ENCODE measurements at regions not wholly inside any gene's neighbourhood (a gene's known extent, or its start where the extent isn't known, plus 50 kb on each side); places are given as distances from the start of the nearest gene placed in this dataset.

DNA sequence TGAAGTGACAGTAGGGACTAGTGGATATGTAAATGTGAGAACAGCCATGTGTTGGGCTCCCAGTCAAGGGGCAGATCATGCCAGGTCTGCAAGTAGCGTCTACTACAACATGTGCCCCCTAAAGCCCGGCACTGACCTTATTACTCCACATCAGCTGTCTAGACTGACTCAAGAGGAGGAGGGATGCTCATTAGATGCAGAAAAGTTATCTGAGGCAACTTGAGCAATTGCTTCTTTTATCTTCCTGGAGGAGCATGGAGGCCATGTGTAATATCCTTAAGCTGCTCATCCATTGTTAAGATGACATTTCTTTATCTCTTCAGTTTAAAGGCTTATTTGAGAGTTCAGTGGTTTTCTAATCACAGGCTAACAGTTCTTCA, 404.7 kb upstream of the FLRT2 start:
- Mint-ChIP-seq H3K4me3 (no peak overlapping the region), H3K4me1 (no peaks in the 10 kb centered on the region)
- no CpG with 5 or more reads among the region's 2 CpGs for WGBS (ENCODE audit: insufficient coverage)

GRCh38 chr14:85129921-85130320, 400.0 kb upstream of the FLRT2 start:
- H3K36me3 Mint-ChIP-seq, result no peaks in the 10 kb centered on the region
- H3K4me1 ChIP-seq (ENCODE audit: control insufficient read depth in 1 of 2, extremely low read depth in 1 of 2, insufficient read depth in 2 of 2, low read length in 2 of 2), result no peaks in the 10 kb centered on the region
- WGBS (ENCODE audit: insufficient coverage), result no CpG with 5 or more reads among the region's 2 CpGs

More for the DNA sequence above, 404.7 kb upstream of the FLRT2 start:
- Histone ChIP-seq H3K36me3 (ENCODE audit: control insufficient read depth in 2 of 2, extremely low read depth in 1 of 2, insufficient read depth in 1 of 2, low read length in 1 of 2) (no peaks in the 10 kb centered on the region), H3K4me3 (ENCODE audit: control insufficient read depth in 1 of 2, extremely low read depth in 1 of 2, low read length in 1 of 2) (no peak overlapping the region), H3K27me3 (replicated peaks in 1 of 2; ENCODE audit: control insufficient read depth in 2 of 2, extremely low read depth in 1 of 2, insufficient read depth in 2 of 2, low read length in 1 of 2) (no peaks in the 10 kb centered on the region), H3K4me1 (ENCODE audit: control insufficient read depth in 1 of 2, extremely low read depth in 1 of 2, insufficient read depth in 2 of 2, low read length in 2 of 2) (no peaks in the 10 kb centered on the region), H3K27ac (ENCODE audit: low read length) (no peak overlapping the region), H3K9me3 (no peaks in the 10 kb centered on the region)
- Mint-ChIP-seq H3K27ac (no peak overlapping the region), H3K9me3 (peaks cover 4 to 17% (median 8%) of the 10 kb centered on the region in 3 donors), H3K36me3 (no peaks in the 10 kb centered on the region), H3K27me3 (no peaks in the 10 kb centered on the region)
- DNase-seq (no peak), ATAC-seq (replicated peaks in 1 of 4) (no peak)
- ChIA-PET CTCF (no interaction called here), POLR2A (no interaction called here)

GRCh38 chr14:85131226-85131922, 398.6 kb upstream of the FLRT2 start:
- no peaks in the 10 kb centered on the region for H3K4me1 Mint-ChIP-seq
- ChIA-PET CTCF (no interaction called here), POLR2A (no interaction called here)
- 67% methylated on average over 1 of the region's 2 CpGs for WGBS (ENCODE audit: insufficient coverage)
- DNase-seq, result no peak
- H3K27ac Mint-ChIP-seq, result no peak overlapping the region
- no peak overlapping the region for H3K4me3 Mint-ChIP-seq
- no peaks in the 10 kb centered on the region for H3K36me3 ChIP-seq (ENCODE audit: control insufficient read depth in 2 of 2, extremely low read depth in 1 of 2, insufficient read depth in 1 of 2, low read length in 1 of 2)
- no peak overlapping the region for H3K27ac ChIP-seq (ENCODE audit: low read length)
- no peak for ATAC-seq (replicated peaks in 1 of 4)
- H3K9me3 Mint-ChIP-seq, result peaks cover 9 to 18% (median 14%) of the 10 kb centered on the region in 3 donors
- no peaks in the 10 kb centered on the region for H3K36me3 Mint-ChIP-seq
- H3K9me3 ChIP-seq, result no peaks in the 10 kb centered on the region
- no peaks in the 10 kb centered on the region for H3K4me1 ChIP-seq (ENCODE audit: control insufficient read depth in 1 of 2, extremely low read depth in 1 of 2, insufficient read depth in 2 of 2, low read length in 2 of 2)
- no peaks in the 10 kb centered on the region for H3K27me3 Mint-ChIP-seq
- no peaks in the 10 kb centered on the region for H3K27me3 ChIP-seq (replicated peaks in 1 of 2; ENCODE audit: control insufficient read depth in 2 of 2, extremely low read depth in 1 of 2, insufficient read depth in 2 of 2, low read length in 1 of 2)
- no peak overlapping the region for H3K4me3 ChIP-seq (ENCODE audit: control insufficient read depth in 1 of 2, extremely low read depth in 1 of 2, low read length in 1 of 2)

More at GRCh38 chr14:85129921-85130320, 400.0 kb upstream of the FLRT2 start:
- Mint-ChIP-seq H3K27ac (no peak overlapping the region), H3K27me3 (no peaks in the 10 kb centered on the region), H3K9me3 (peaks cover 7 to 18% (median 14%) of the 10 kb centered on the region in 3 donors), H3K4me1 (no peaks in the 10 kb centered on the region), H3K4me3 (no peak overlapping the region)
- Histone ChIP-seq H3K27me3 (replicated peaks in 1 of 2; ENCODE audit: control insufficient read depth in 2 of 2, extremely low read depth in 1 of 2, insufficient read depth in 2 of 2, low read length in 1 of 2) (no peaks in the 10 kb centered on the region), H3K36me3 (ENCODE audit: control insufficient read depth in 2 of 2, extremely low read depth in 1 of 2, insufficient read depth in 1 of 2, low read length in 1 of 2) (no peaks in the 10 kb centered on the region), H3K4me3 (ENCODE audit: control insufficient read depth in 1 of 2, extremely low read depth in 1 of 2, low read length in 1 of 2) (no peak overlapping the region), H3K27ac (ENCODE audit: low read length) (no peak overlapping the region), H3K9me3 (no peaks in the 10 kb centered on the region)
- DNase-seq (no peak), ATAC-seq (replicated peaks in 1 of 4) (no peak)
- ChIA-PET CTCF (interaction anchor here in 1 of 2 donors (0.7 kb wide), 1 partner anchor 12 kb away, joined by 3 read pairs; no protein-coding TSS in a partner anchor), POLR2A (interaction anchor here in 1 of 2 donors (0.5 kb wide), 1 partner anchor 688 kb away, joined by 3 read pairs; no protein-coding TSS in a partner anchor)

GRCh38 chr14:85142982-85143381, 387.0 kb upstream of the FLRT2 start:
- Histone ChIP-seq H3K36me3 (ENCODE audit: control insufficient read depth in 2 of 2, extremely low read depth in 1 of 2, insufficient read depth in 1 of 2, low read length in 1 of 2) (no peaks in the 10 kb centered on the region), H3K4me3 (ENCODE audit: control insufficient read depth in 1 of 2, extremely low read depth in 1 of 2, low read length in 1 of 2) (no peak overlapping the region), H3K9me3 (no peaks in the 10 kb centered on the region), H3K27ac (ENCODE audit: low read length) (no peak overlapping the region), H3K4me1 (ENCODE audit: control insufficient read depth in 1 of 2, extremely low read depth in 1 of 2, insufficient read depth in 2 of 2, low read length in 2 of 2) (no peaks in the 10 kb centered on the region), H3K27me3 (replicated peaks in 1 of 2; ENCODE audit: control insufficient read depth in 2 of 2, extremely low read depth in 1 of 2, insufficient read depth in 2 of 2, low read length in 1 of 2) (no peaks in the 10 kb centered on the region)
- no CpG with 5 or more reads among the region's 1 CpG for WGBS (ENCODE audit: insufficient coverage)
- DNase-seq (no peak), ATAC-seq (replicated peaks in 1 of 4) (no peak)
- Mint-ChIP-seq H3K9me3 (peaks cover 4 to 22% (median 5%) of the 10 kb centered on the region in 3 donors), H3K36me3 (no peaks in the 10 kb centered on the region), H3K27ac (no peak overlapping the region), H3K4me1 (no peaks in the 10 kb centered on the region), H3K4me3 (no peak overlapping the region), H3K27me3 (no peaks in the 10 kb centered on the region)
- POLR2A ChIA-PET, result no interaction called here
- CTCF ChIA-PET, result no interaction called here

- no peaks in the 10 kb centered on the region for H3K4me1 Mint-ChIP-seq
- Histone ChIP-seq H3K4me3 (ENCODE audit: control insufficient read depth in 1 of 2, extremely low read depth in 1 of 2, low read length in 1 of 2) (no peak overlapping the region), H3K36me3 (ENCODE audit: control insufficient read depth in 2 of 2, extremely low read depth in 1 of 2, insufficient read depth in 1 of 2, low read length in 1 of 2) (no peaks in the 10 kb centered on the region), H3K4me1 (ENCODE audit: control insufficient read depth in 1 of 2, extremely low read depth in 1 of 2, insufficient read depth in 2 of 2, low read length in 2 of 2) (no peaks in the 10 kb centered on the region), H3K9me3 (no peaks in the 10 kb centered on the region), H3K27me3 (replicated peaks in 1 of 2; ENCODE audit: control insufficient read depth in 2 of 2, extremely low read depth in 1 of 2, insufficient read depth in 2 of 2, low read length in 1 of 2) (no peaks in the 10 kb centered on the region), H3K27ac (ENCODE audit: low read length) (no peak overlapping the region)
- DNase-seq, result no peak
- no peak overlapping the region for H3K27ac Mint-ChIP-seq
- H3K4me3 Mint-ChIP-seq, result no peak overlapping the region
- no peaks in the 10 kb centered on the region for H3K36me3 Mint-ChIP-seq
- peaks cover 3 to 20% (median 4%) of the 10 kb centered on the region in 3 donors for H3K9me3 Mint-ChIP-seq
- no peak for ATAC-seq (replicated peaks in 1 of 4)
- 60% methylated on average over 1 of the region's 3 CpGs for WGBS (ENCODE audit: insufficient coverage)
- ChIA-PET POLR2A (interaction anchor here in 1 of 2 donors (0.6 kb wide), 1 partner anchor 882 kb away, joined by 16 read pairs; no protein-coding TSS in a partner anchor), CTCF (no interaction called here)
- no peaks in the 10 kb centered on the region for H3K27me3 Mint-ChIP-seq
These were observed 383.2 kb upstream of the FLRT2 start for GRCh38 chr14:85146779-85147178.

DNA sequence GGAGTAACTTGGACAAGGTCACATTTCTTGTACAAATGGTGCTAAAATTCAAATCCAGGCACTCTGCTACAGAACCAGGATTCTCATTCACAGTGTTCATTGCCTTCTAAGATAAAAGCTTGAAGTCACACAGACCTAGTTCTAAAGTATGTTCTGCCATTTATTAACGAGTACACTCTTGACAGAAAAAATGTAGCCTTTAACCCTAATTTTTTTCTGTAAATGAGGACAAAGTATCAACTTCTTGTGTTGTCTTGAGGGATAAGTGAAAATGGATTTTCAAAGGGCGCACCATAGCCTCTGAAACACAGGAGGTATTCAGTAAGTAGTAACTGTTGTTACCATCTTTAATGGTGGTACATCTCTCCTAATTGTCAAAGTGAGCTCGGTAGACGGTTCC, 379.8 kb upstream of the FLRT2 start:
- no peaks in the 10 kb centered on the region for H3K4me1 Mint-ChIP-seq
- ATAC-seq (replicated peaks in 1 of 4) (no peak), DNase-seq (no peak)
- no peak overlapping the region for H3K4me3 ChIP-seq (ENCODE audit: control insufficient read depth in 1 of 2, extremely low read depth in 1 of 2, low read length in 1 of 2)
- H3K27me3 Mint-ChIP-seq, result no peaks in the 10 kb centered on the region
- WGBS (ENCODE audit: insufficient coverage), result 20% methylated on average over 1 of the region's 4 CpGs
- POLR2A ChIA-PET, result no interaction called here
- no peak overlapping the region for H3K27ac Mint-ChIP-seq
- CTCF ChIA-PET, result interaction anchor here in 1 of 2 donors (0.5 kb wide), 1 partner anchor 43 kb away, joined by 5 read pairs; no protein-coding TSS in a partner anchor
- no peaks in the 10 kb centered on the region for H3K36me3 Mint-ChIP-seq
- no peaks in the 10 kb centered on the region for H3K27me3 ChIP-seq (replicated peaks in 1 of 2; ENCODE audit: control insufficient read depth in 2 of 2, extremely low read depth in 1 of 2, insufficient read depth in 2 of 2, low read length in 1 of 2)
- H3K9me3 Mint-ChIP-seq, result peaks cover 2 to 27% (median 8%) of the 10 kb centered on the region in 3 donors
- H3K27ac ChIP-seq (ENCODE audit: low read length), result no peak overlapping the region
- no peaks in the 10 kb centered on the region for H3K4me1 ChIP-seq (ENCODE audit: control insufficient read depth in 1 of 2, extremely low read depth in 1 of 2, insufficient read depth in 2 of 2, low read length in 2 of 2)
- H3K9me3 ChIP-seq, result no peaks in the 10 kb centered on the region
- no peaks in the 10 kb centered on the region for H3K36me3 ChIP-seq (ENCODE audit: control insufficient read depth in 2 of 2, extremely low read depth in 1 of 2, insufficient read depth in 1 of 2, low read length in 1 of 2)
- no peak overlapping the region for H3K4me3 Mint-ChIP-seq
